ENCODE measurements at regions not wholly inside any gene's neighbourhood (a gene's known extent, or its start where the extent isn't known, plus 50 kb on each side); places are given as distances from the start of the nearest gene placed in this dataset.
A peak's percentile ranks its signal among the peaks of the same experiment; 100 is the strongest.

GRCh38 chr11:92322225-92322624 is 97.6 kb downstream of the FAT3 start:
- no peak for DNase-seq

- no peak for DNase-seq
Observed at GRCh38 chr11:92324890-92325289, 100.3 kb downstream of the FAT3 start.

- no peak for DNase-seq
Observed at GRCh38 chr11:92325416-92325815, 100.8 kb downstream of the FAT3 start.

- no peak for DNase-seq
Observed at GRCh38 chr11:92329137-92329536, 104.5 kb downstream of the FAT3 start.

GRCh38 chr11:92329646-92330045 is 105.0 kb downstream of the FAT3 start:
- DNase-seq = no peak

GRCh38 chr11:92330114-92330513 is 105.5 kb downstream of the FAT3 start:
- DNase-seq = no peak

DNA sequence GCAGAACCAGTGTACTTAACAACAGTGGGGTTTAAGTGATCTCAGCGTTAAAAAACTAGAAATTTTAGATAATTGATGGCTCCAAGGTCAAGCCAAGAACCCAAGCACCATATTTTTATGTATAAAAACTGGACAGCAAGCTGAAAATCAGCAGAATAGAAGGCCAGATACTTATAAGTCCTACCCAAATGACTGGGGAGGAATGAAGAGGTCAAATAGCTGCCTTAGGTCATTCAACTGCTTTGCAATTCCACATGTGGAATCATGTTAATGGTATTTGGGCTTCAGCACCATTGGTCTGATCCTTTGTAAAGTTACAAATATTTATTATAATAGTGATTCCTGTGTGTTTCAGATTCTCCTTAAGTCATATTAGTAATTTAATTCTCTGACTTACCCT is 108.4 kb downstream of the FAT3 start:
- no peak for DNase-seq

DNA sequence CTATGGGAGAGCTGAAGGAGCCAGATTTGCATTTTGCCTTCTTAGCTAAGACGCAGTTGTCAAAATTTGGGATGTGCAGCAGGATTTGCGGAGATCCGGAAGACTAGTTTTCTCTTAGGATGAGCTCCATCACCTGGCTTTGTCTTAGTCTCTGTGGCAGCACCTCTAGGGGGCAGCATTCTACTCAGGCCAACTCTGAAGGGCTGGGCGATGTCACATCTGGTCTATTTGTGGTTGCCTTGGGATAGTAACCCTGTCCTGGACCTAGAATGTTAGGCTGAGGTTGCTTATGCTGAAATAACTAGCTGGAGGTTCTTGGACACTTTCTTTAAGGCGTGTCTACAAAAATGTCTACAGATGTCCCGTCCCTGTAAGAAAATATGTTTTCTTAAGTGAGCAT is 116.2 kb downstream of the FAT3 start:
- DNase-seq = no peak

DNA sequence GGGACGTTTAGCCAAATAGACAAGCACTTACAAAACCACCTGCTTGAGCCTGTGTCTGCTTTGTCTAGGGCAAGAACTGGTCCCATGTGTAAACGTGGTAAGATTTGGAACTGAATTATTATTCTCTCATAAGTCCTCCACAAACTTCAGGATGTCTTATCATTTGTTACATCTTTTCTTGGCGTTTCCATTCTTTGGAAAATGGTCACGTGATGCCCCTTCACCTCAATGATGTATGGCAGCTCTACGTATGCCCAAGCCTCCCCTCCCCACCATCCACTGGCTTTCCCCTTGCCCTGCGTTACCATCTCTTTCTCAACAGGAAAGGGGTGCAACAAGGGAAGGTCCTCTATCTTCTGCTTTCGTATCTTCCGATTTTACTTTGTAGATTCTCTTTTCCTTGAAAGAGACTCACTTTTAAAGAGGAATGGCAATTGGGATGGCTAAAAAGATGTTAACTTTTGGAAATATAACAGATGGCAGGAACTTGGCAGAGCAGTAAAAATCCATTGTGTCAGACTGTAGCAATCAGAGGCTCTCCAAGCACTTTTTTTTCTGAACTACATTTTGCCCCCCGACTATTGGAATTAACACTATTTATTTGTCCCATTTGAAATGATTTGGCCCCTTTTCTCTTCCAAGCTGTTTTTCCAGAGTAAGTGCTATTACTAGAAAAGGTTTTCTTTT is 117.6 kb downstream of the FAT3 start:
- peak; percentile 1 for DNase-seq

DNA sequence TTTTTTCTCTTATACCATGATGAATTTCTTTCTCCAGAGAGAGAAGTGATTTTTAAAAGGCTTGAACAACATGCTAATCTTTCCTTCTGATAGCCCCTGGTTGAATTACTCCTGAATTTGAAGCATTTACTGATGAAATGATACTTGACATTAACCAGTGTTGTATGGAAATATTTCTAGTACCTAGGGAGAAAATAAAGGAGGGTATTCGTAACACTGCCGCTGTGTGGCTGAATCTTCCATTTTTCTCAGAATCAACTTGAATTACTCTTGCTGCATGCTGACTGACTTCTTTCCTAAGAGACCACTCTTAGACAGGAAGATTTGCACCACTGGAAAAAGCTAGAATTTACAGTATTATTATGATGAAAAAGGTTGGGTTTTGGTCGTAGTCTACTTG is 118.3 kb downstream of the FAT3 start:
- no peak for DNase-seq

GRCh38 chr11:92346220-92346619 is 121.6 kb downstream of the FAT3 start:
- DNase-seq = no peak

DNA sequence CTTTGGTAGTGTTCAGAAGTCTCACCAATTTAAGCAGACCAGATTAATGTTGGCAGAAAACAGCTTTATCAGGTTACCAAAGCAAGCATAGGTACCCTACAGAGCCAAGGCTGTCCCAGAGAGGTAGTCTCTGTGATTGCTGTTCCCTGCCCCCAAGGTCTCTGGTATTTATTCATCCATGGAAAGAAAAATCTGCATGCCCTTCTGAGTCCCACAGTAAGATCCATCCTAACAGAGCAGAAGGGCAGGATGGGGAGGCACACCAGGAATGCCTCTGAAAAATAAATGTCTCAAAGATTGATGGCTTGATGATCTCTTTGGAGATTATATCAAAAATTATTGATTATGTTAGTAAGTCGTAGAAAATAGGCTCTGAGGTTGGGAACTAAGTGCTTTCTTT is 122.8 kb downstream of the FAT3 start:
- no peak for DNase-seq

GRCh38 chr11:92349486-92350156 is 125.0 kb downstream of the FAT3 start:
- no peak for DNase-seq

- DNase-seq = no peak
Observed at GRCh38 chr11:92357344-92357743, 132.7 kb downstream of the FAT3 start.

- DNase-seq = no peak
Observed at GRCh38 chr11:92357841-92358240, 133.2 kb downstream of the FAT3 start.

DNA sequence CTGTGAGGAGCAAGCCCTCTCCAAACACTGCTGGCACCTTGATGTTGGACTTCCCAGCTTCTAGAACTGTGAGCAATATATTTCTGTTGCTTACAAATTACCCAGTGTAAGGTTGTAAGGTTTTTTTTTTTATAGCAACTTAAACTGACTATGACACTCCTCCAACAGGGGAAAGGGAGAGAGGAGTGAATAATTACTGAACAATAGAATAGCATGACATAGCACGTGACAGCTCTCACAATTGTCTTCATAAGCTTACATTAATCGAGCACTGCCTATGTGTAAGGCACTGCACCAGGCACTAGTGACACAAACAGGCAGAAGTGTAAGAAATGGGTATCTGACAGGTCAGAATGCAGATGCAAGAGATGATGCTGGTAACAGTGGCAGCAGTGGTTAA is 136.9 kb downstream of the FAT3 start:
- no peak for DNase-seq

GRCh38 chr11:92362989-92363388 is 138.4 kb downstream of the FAT3 start:
- DNase-seq = no peak

- DNase-seq = no peak
Observed at GRCh38 chr11:92364177-92364576, 139.6 kb downstream of the FAT3 start.

GRCh38 chr11:92376146-92376599 is 151.6 kb downstream of the FAT3 start:
- DNase-seq = no peak

- DNase-seq = no peak
Observed at GRCh38 chr11:92376680-92377079, 152.1 kb downstream of the FAT3 start.

DNA sequence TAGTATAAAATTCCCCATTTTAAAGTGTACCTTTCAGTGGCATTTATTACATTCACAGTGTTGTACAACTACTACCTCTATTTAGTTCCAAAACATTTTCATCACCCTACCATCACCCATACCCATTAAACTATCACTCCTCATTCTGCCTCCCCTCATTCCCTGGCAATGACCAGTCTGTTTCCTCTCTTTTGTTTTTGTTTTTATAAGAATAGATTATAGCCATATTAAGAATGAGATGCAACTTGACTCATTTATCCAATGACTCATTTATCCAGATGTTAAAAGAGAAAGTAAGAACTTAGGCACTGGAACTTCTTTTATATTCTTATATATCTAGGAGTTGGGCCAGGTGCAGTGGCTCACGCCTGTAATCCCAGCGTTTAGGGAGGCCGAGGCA is 156.3 kb downstream of the FAT3 start:
- DNase-seq = no peak

DNA sequence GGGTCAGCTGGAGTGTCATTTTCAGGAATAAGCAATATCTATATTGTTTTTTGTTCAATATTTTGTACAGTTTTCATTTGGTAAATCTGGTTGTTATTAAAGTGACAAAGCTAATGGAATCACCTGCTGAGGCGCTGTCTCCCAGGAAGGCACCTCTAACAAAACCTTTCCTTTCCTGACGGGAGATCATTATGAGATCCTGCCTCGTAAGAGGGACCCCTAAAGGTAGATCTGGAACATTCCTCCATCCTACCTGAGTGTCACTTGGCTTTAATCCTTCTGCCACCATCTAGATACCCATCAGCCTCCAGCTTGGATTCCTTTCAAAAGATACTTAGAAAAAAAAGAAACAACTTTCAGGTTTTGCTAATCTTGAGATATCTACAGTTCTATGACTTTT is 157.7 kb downstream of the FAT3 start:
- DNase-seq = no peak

DNA sequence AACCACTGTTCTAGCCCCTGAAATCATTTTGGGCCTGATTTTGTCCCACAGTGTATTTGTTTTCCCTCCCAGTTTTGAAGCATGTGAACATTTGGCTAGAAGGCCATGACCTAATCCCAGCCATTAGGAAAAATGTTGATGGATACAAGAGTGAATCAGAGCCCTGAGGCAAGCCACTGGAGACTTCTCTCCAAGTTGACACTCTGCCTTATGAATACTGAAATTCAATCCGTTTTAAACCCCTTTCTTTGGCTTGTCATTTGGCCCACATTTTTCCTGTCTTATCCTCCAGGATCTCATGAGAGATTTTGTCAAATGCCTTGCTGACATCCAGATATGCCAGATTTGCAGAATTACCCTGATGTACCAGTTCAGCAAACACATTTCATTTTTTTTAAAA is 158.8 kb downstream of the FAT3 start:
- DNase-seq = no peak

- DNase-seq = no peak
Observed at GRCh38 chr11:92384358-92384757, 159.7 kb downstream of the FAT3 start.

DNA sequence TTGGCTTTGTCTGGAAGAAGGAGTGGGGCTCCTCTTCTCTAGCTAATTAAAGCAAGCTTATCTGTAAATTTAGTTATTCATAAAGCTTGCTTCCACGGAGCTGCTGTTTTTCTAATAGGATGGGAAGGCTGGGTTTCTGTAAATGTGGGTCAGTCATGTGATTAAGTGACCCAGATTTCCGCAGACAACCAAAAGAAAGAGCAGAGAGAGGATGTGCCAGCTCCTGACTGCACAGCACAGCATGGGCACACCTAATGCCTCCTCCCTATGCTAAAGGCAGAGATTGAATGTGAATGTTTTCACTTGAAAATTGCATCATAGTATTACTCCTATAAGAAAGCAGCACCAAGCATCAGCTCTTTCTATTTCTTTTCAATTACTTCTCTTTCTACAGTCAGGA is 160.2 kb downstream of the FAT3 start:
- no peak for DNase-seq

Data from NCI-H1694 treated with DMSO at 0.1 percent for 48 hours (cell line).